IMR-90 (cell line): ENCODE measurements at regions not wholly inside any gene's neighbourhood (a gene's known extent, or its start where the extent isn't known, plus 50 kb on each side); places are given as distances from the start of the nearest gene placed in this dataset.

Source experiments
- ATAC-seq: fragments of 200-7000 bp; cut with Tn5 transposase; 2 replicates; pipeline ENCODE4 v1.9.1; 2020; ENCODE audit warnings: low read depth, mild to moderate bottlenecking, moderate library complexity
- BruUV-seq: library from RNA; stranded (reverse); fragments of 400-500 nt; replicated peaks from 2 replicates; lab custom pipeline; 2021; lab: Mats Ljungman, UMichigan
- CTCF ChIA-PET: fragments of 300-600 bp; formaldehyde crosslinking; extraction: SDS; loops from one replicate; lab custom pipeline; 2021; ENCODE audit warnings: antibody characterized with exemption; lab: Yijun Ruan, JAX
- POLR2A ChIA-PET: fragments of 300-600 bp; sonication (Branson Sonifier 250); formaldehyde crosslinking; loops from one replicate; lab custom pipeline; 2022; ENCODE audit warnings: antibody characterized with exemption; ENCODE audit not compliant: unreplicated experiment; lab: Charles Lee
- DNase-seq: peaks from one replicate; pipeline ENCODE4 v3.0.0; 2013
- H2AFZ ChIP-seq: replicated peaks from 2 replicates; pipeline ENCODE3; 2013; ENCODE audit warnings: low read length, mild to moderate bottlenecking; ENCODE audit not compliant: poor library complexity
- H2AK5ac ChIP-seq: 2 replicates; pipeline ENCODE4 v1.6.1; 2013; ENCODE audit warnings: low read depth, low read length, inconsistent platforms
- H2AK9ac ChIP-seq: replicated peaks from 2 replicates; pipeline ENCODE3; 2013; ENCODE audit warnings: mild to moderate bottlenecking, low read depth, low read length, moderate library complexity; ENCODE audit not compliant: poor library complexity
- H2BK120ac ChIP-seq: 2 replicates; pipeline ENCODE4 v1.6.1; 2013; ENCODE audit warnings: low read depth, low read length, inconsistent platforms
- H2BK15ac ChIP-seq: 3 replicates; pipeline ENCODE4 v1.6.1; 2013; ENCODE audit warnings: low read depth, low read length, inconsistent platforms
- H2BK20ac ChIP-seq: 2 replicates; pipeline ENCODE4 v1.6.1; 2013; ENCODE audit warnings: low read depth, mild to moderate bottlenecking, inconsistent platforms, low read length, moderate library complexity
- H2BK5ac ChIP-seq: 2 replicates; pipeline ENCODE4 v1.6.1; 2013; ENCODE audit warnings: mild to moderate bottlenecking, low read depth, low read length, inconsistent platforms; ENCODE audit not compliant: poor library complexity, severe bottlenecking
- H3K14ac ChIP-seq: replicated peaks from 2 replicates; pipeline ENCODE4 v1.6.1; 2013; ENCODE audit warnings: low read depth, low read length, inconsistent platforms
- H3K18ac ChIP-seq: 2 replicates; pipeline ENCODE4 v1.6.1; 2013; ENCODE audit warnings: low read depth, low read length, control low read depth
- H3K23ac ChIP-seq: 2 replicates; pipeline ENCODE4 v1.6.1; 2013; ENCODE audit warnings: low read depth, low read length, inconsistent platforms
- H3K27ac ChIP-seq: 2 replicates; pipeline ENCODE4 v1.5.1; 2013; ENCODE audit warnings: mild to moderate bottlenecking, control low read depth, low read length; ENCODE audit not compliant: insufficient read depth
- H3K27me3 ChIP-seq: 2 replicates; pipeline ENCODE4 v1.6.1; 2013; ENCODE audit warnings: low read length; ENCODE audit not compliant: control insufficient read depth, insufficient read depth
- H3K36me3 ChIP-seq: 2 replicates; pipeline ENCODE4 v1.6.1; 2013; ENCODE audit warnings: low read length, mixed read lengths; ENCODE audit not compliant: control insufficient read depth, insufficient read depth
- H3K4ac ChIP-seq: 2 replicates; pipeline ENCODE4 v1.6.1; 2013; ENCODE audit warnings: low read depth, low read length, inconsistent platforms
- H3K4me1 ChIP-seq: 2 replicates; pipeline ENCODE4 v1.6.1; 2013; ENCODE audit warnings: low read length, mixed read lengths; ENCODE audit not compliant: control insufficient read depth, insufficient read depth
- H3K4me2 ChIP-seq: 2 replicates; pipeline ENCODE4 v1.6.1; 2013; ENCODE audit warnings: low read depth, mild to moderate bottlenecking, control low read depth, low read length, moderate library complexity
- H3K4me3 ChIP-seq: 2 replicates; pipeline ENCODE4 v1.5.1; 2013; ENCODE audit warnings: low read depth, mild to moderate bottlenecking, control low read depth, low read length, moderate library complexity; ENCODE audit not compliant: insufficient read depth
- H3K56ac ChIP-seq: 2 replicates; pipeline ENCODE4 v1.6.1; 2013; ENCODE audit warnings: low read length, inconsistent platforms; ENCODE audit not compliant: insufficient read depth; ENCODE audit errors: extremely low read depth
- H3K79me1 ChIP-seq, 2 experiments: 2 replicates each; pipeline ENCODE4 v1.6.1; 2013; ENCODE audit warnings: low read length in 2 of 2, inconsistent platforms in 1 of 2, low read depth in 1 of 2
- H3K9ac ChIP-seq: 2 replicates; pipeline ENCODE4 v1.6.1; 2013; ENCODE audit warnings: low read depth, low read length, control low read depth
- H3K9me1 ChIP-seq: 2 replicates; pipeline ENCODE4 v1.6.1; 2013; ENCODE audit warnings: low read length, inconsistent platforms; ENCODE audit not compliant: insufficient read depth
- H3K9me3 ChIP-seq: 2 replicates; pipeline ENCODE4 v1.6.1; 2013; ENCODE audit warnings: low read length; ENCODE audit not compliant: control insufficient read depth, insufficient read depth
- H4K20me1 ChIP-seq: 2 replicates; pipeline ENCODE4 v1.6.1; 2013; ENCODE audit warnings: low read length, inconsistent platforms; ENCODE audit not compliant: insufficient read depth
- H4K5ac ChIP-seq: 2 replicates; pipeline ENCODE4 v1.6.1; 2013; ENCODE audit warnings: mild to moderate bottlenecking, low read depth, low read length, control low read depth
- H4K8ac ChIP-seq, 2 experiments: 2 replicates each; pipeline ENCODE4 v1.6.1; 2013; ENCODE audit warnings: low read depth in 2 of 2, low read length in 2 of 2, control low read depth in 1 of 2, inconsistent platforms in 1 of 2
- H4K91ac ChIP-seq: 2 replicates; pipeline ENCODE4 v1.6.1; 2013; ENCODE audit warnings: low read depth, low read length, inconsistent platforms; ENCODE audit not compliant: insufficient read depth
- BHLHE40 ChIP-seq: fragments of 150-350 bp; IDR thresholded peaks from 2 replicates; pipeline ENCODE4 v1.6.1; 2016; ENCODE audit warnings: mild to moderate bottlenecking, low read depth, low read length
- CEBPB ChIP-seq: IDR thresholded peaks from 2 replicates; pipeline ENCODE4 v1.6.1; 2012; ENCODE audit warnings: low read depth, low read length, improper control_type of control experiment
- CHD1 ChIP-seq: IDR thresholded peaks from 2 replicates; pipeline ENCODE4 v1.6.1; 2012; ENCODE audit warnings: low read depth, low read length, improper control_type of control experiment
- FOS ChIP-seq: fragments of 150-350 bp; IDR thresholded peaks from 2 replicates; pipeline ENCODE4 v1.6.1; 2016; ENCODE audit warnings: low read depth, low read length
- MAFK ChIP-seq: IDR thresholded peaks from 2 replicates; pipeline ENCODE4 v1.6.1; 2012; ENCODE audit warnings: low read depth, low read length, improper control_type of control experiment
- MAZ ChIP-seq: IDR thresholded peaks from 2 replicates; pipeline ENCODE4 v1.6.1; 2012; ENCODE audit warnings: low read depth, mild to moderate bottlenecking, low read length, improper control_type of control experiment, moderate library complexity, borderline replicate concordance
- MXI1 ChIP-seq: IDR thresholded peaks from 2 replicates; pipeline ENCODE4 v1.6.1; 2012; ENCODE audit warnings: low read depth, mild to moderate bottlenecking, low read length, moderate library complexity, borderline replicate concordance
- NFE2L2 ChIP-seq: fragments of 150-350 bp; IDR thresholded peaks from 2 replicates; pipeline ENCODE4 v1.6.1; 2016; ENCODE audit warnings: low read depth, mild to moderate bottlenecking, low read length
- POLR2A ChIP-seq: IDR thresholded peaks from 2 replicates; pipeline ENCODE4 v1.6.1; 2012; ENCODE audit warnings: mild to moderate bottlenecking, low read depth, low read length
- RAD21 ChIP-seq: IDR thresholded peaks from 2 replicates; pipeline ENCODE4 v1.6.1; 2012; ENCODE audit warnings: low read length, improper control_type of control experiment
- RCOR1 ChIP-seq: IDR thresholded peaks from 2 replicates; pipeline ENCODE4 v1.6.1; 2012; ENCODE audit warnings: mild to moderate bottlenecking, low read length, improper control_type of control experiment; ENCODE audit not compliant: insufficient replicate concordance
- RFX5 ChIP-seq: IDR thresholded peaks from 2 replicates; pipeline ENCODE4 v1.8.0; 2012; ENCODE audit warnings: low read depth, mild to moderate bottlenecking, low read length, moderate library complexity
- SMC3 ChIP-seq: fragments of 150-350 bp; IDR thresholded peaks from 2 replicates; pipeline ENCODE4 v1.6.1; 2016; ENCODE audit warnings: low read depth, mild to moderate bottlenecking, antibody characterized with exemption, low read length, moderate library complexity
- WGBS, 2 experiments: methylation state at CpG; one replicate each; pipeline versions ENCODE4 v1.1.5 to v1.1.7; 2013; ENCODE audit warnings: missing lambda C conversion rate in 2 of 2; ENCODE audit not compliant: insufficient read length in 1 of 2; ENCODE audit errors: extremely low coverage in 2 of 2; 5-methylcytosine and 5-hydroxymethylcytosine counted together
- dilution Hi-C: fragments of 300-500 bp; cut with HindIII; formaldehyde crosslinking; loops from one replicate; pipeline ENCODE4 v1.14.3; 2018; ENCODE audit warnings: low sequenced_read_pairs; ENCODE audit not compliant: unreplicated experiment
- in situ Hi-C: fragments of 300-500 bp; cut with MboI; formaldehyde crosslinking; loops from 3 replicates; pipeline ENCODE4 v1.14.3; 2019; ENCODE audit warnings: low sequenced_read_pairs, inconsistent platforms, mixed read lengths
- intact Hi-C: fragments of 100-400 bp; cut with micrococcal nuclease; formaldehyde crosslinking; loops from 2 replicates; pipeline ENCODE4 v1.10.0; 2022
- TF ChIP-seq, protein P1 (sequence below): fragments of 150-350 bp; IDR thresholded peaks from 2 replicates; pipeline ENCODE4 v1.6.1; 2016; ENCODE audit warnings: low read depth, mild to moderate bottlenecking, low read length, moderate library complexity, borderline replicate concordance
- TF ChIP-seq, protein P2 (sequence below): fragments of 150-350 bp; IDR thresholded peaks from 2 replicates; pipeline ENCODE4 v1.6.1; 2017; ENCODE audit warnings: mild to moderate bottlenecking, antibody characterized with exemption, low read length, low read depth
- TF ChIP-seq, protein P3 (sequence below): conservative IDR thresholded peaks from 2 replicates; pipeline ENCODE4 v1.5.1; 2012; ENCODE audit warnings: mild to moderate bottlenecking, low read depth, low read length, improper control_type of control experiment

DNA sequence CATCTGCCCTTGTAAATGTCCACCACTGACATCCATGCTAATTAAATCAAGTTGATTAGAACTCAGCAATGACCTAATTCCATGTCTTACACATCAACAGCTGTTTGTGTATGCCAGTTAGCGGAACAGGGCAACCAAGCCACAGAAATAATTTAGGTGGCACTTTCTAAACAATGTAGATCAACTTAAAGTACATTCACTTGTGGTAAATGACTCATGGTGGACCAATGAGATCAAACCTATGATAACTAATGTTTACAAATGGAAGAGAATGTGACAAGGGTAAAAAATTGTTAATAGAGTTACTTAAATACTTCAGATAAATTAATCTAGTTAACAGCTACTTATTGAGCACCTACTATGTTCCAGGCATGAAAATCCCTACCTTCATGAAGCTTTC, 63.1 kb upstream of the ICA1 start:
- no peak overlapping the region for H3K4me3 ChIP-seq
- WGBS, 2 experiments: no CpG with 5 or more reads among the region's 1 CpG
- H2BK20ac ChIP-seq: no peak overlapping the region
- no peak overlapping the region for H2AFZ ChIP-seq
- no peak overlapping the region for H3K18ac ChIP-seq
- H3K4me1 ChIP-seq: no peaks in the 10 kb centered on the region
- H3K14ac ChIP-seq: no peak overlapping the region
- H3K23ac ChIP-seq: no peak overlapping the region
- no peak overlapping the region for H2BK120ac ChIP-seq
- H3K9me1 ChIP-seq: no peaks in the 10 kb centered on the region
- ATAC-seq: no peak
- in situ Hi-C loops (no loop called here), dilution Hi-C loops (no loop called here), intact Hi-C loops (no loop called here)
- no peak overlapping the region for H2BK15ac ChIP-seq
- TF ChIP-seq MAZ (no peak), FOS (no peak), NFE2L2 (no peak), CEBPB (no peak), SMC3 (no peak), RFX5 (no peak), MXI1 (no peak), POLR2A (no peak), BHLHE40 (no peak), CHD1 (no peak), MAFK (no peak), RCOR1 (no peak), RAD21 (no peak)
- TF ChIP-seq, protein P1, sequence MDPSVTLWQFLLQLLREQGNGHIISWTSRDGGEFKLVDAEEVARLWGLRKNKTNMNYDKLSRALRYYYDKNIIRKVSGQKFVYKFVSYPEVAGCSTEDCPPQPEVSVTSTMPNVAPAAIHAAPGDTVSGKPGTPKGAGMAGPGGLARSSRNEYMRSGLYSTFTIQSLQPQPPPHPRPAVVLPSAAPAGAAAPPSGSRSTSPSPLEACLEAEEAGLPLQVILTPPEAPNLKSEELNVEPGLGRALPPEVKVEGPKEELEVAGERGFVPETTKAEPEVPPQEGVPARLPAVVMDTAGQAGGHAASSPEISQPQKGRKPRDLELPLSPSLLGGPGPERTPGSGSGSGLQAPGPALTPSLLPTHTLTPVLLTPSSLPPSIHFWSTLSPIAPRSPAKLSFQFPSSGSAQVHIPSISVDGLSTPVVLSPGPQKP: no peak
- TF ChIP-seq, protein P2, sequence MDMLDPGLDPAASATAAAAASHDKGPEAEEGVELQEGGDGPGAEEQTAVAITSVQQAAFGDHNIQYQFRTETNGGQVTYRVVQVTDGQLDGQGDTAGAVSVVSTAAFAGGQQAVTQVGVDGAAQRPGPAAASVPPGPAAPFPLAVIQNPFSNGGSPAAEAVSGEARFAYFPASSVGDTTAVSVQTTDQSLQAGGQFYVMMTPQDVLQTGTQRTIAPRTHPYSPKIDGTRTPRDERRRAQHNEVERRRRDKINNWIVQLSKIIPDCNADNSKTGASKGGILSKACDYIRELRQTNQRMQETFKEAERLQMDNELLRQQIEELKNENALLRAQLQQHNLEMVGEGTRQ: no peak
- TF ChIP-seq, protein P3, sequence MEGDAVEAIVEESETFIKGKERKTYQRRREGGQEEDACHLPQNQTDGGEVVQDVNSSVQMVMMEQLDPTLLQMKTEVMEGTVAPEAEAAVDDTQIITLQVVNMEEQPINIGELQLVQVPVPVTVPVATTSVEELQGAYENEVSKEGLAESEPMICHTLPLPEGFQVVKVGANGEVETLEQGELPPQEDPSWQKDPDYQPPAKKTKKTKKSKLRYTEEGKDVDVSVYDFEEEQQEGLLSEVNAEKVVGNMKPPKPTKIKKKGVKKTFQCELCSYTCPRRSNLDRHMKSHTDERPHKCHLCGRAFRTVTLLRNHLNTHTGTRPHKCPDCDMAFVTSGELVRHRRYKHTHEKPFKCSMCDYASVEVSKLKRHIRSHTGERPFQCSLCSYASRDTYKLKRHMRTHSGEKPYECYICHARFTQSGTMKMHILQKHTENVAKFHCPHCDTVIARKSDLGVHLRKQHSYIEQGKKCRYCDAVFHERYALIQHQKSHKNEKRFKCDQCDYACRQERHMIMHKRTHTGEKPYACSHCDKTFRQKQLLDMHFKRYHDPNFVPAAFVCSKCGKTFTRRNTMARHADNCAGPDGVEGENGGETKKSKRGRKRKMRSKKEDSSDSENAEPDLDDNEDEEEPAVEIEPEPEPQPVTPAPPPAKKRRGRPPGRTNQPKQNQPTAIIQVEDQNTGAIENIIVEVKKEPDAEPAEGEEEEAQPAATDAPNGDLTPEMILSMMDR: no peak
- H3K79me1 ChIP-seq: no peaks in the 10 kb centered on the region
- H2AK5ac ChIP-seq: no peak overlapping the region
- H4K20me1 ChIP-seq: no peaks in the 10 kb centered on the region
- DNase-seq: no peak
- no peak overlapping the region for H3K56ac ChIP-seq
- ChIA-PET POLR2A (no interaction called here), CTCF (no interaction called here)
- H3K27ac ChIP-seq: no peak overlapping the region
- no peak overlapping the region for H2AK9ac ChIP-seq
- no peaks in the 10 kb centered on the region for H3K36me3 ChIP-seq
- no peak overlapping the region for H4K91ac ChIP-seq
- H3K4me2 ChIP-seq: no peak overlapping the region
- no peak overlapping the region for H3K4ac ChIP-seq
- peaks cover 14% of the 10 kb centered on the region for H3K9me3 ChIP-seq
- H4K5ac ChIP-seq: no peak overlapping the region
- no TSS peak for BruUV-seq
- no peak overlapping the region for H4K8ac ChIP-seq
- no peak overlapping the region for H2BK5ac ChIP-seq
- no peak overlapping the region for H3K9ac ChIP-seq
- no peaks in the 10 kb centered on the region for H3K27me3 ChIP-seq
